CD14-positive monocyte (primary cell): ENCODE measurements at regions not wholly inside any gene's neighbourhood (a gene's known extent, or its start where the extent isn't known, plus 50 kb on each side); places are given as distances from the start of the nearest gene placed in this dataset.
A peak's percentile ranks its signal among the peaks of the same experiment; 100 is the strongest.

Experiments used
- DNase-seq, 3 donors: peaks; one replicate each; pipeline ENCODE4 v3.0.0-alpha.2; 2011 to 2022
- H2AFZ ChIP-seq: 2 replicates; pipeline ENCODE4 v1.6.0; 2012; ENCODE audit warnings: mild to moderate bottlenecking, low read depth, low read length, inconsistent platforms; ENCODE audit not compliant: insufficient read depth, poor library complexity, severe bottlenecking
- H3K27ac ChIP-seq, 2 donors: 1 replicate in 1 of 2; 2 replicates in 1 of 2; pipeline ENCODE4 v1.5.1; 2012 to 2013; ENCODE audit warnings: low read length in 2 of 2, control low read depth in 1 of 2, inconsistent platforms in 1 of 2, low read depth in 1 of 2, mild to moderate bottlenecking in 1 of 2
- H3K27me3 ChIP-seq, 2 donors: one replicate each; pipeline versions ENCODE4 v1.6.0 to v1.6.1; 2011 to 2013; ENCODE audit warnings: low read length in 2 of 2; ENCODE audit not compliant: control insufficient read depth in 2 of 2, insufficient read depth in 2 of 2
- H3K36me3 ChIP-seq, 2 donors: replicated peaks in 1 of 2; 1 replicate in 1 of 2; 2 replicates in 1 of 2; pipeline versions ENCODE4 v1.5.1 to v1.6.1; 2012 to 2013; ENCODE audit warnings: low read length in 2 of 2, control low read depth in 1 of 2, inconsistent platforms in 1 of 2, mild to moderate bottlenecking in 1 of 2; ENCODE audit not compliant: insufficient read depth in 2 of 2, control insufficient read depth in 1 of 2
- H3K4me1 ChIP-seq, 2 donors: 1 replicate in 1 of 2; 2 replicates in 1 of 2; pipeline versions ENCODE4 v1.5.1 to v1.6.1; 2012 to 2013; ENCODE audit warnings: low read length in 2 of 2, control low read depth in 1 of 2, inconsistent platforms in 1 of 2, mild to moderate bottlenecking in 1 of 2, moderate library complexity in 1 of 2; ENCODE audit not compliant: insufficient read depth in 2 of 2, control insufficient read depth in 1 of 2
- H3K4me2 ChIP-seq: replicated peaks from 2 replicates; pipeline ENCODE3; 2012; ENCODE audit warnings: low read length, moderate library complexity, mild to moderate bottlenecking; ENCODE audit not compliant: poor library complexity, severe bottlenecking; ENCODE audit errors: extremely low read depth
- H3K4me3 ChIP-seq, 3 experiments: fragments of 200-600 bp in 1 of 3; sonication (generic) in 1 of 3; replicated peaks in 1 of 3; 1 replicate in 2 of 3; 2 replicates in 1 of 3; pipeline ENCODE4 v1.5.1; 2011 to 2013; ENCODE audit warnings: low read length in 3 of 3, mild to moderate bottlenecking in 3 of 3, control low read depth in 2 of 3, low read depth in 2 of 3, inconsistent platforms in 1 of 3, moderate library complexity in 1 of 3
- H3K79me2 ChIP-seq: 2 replicates; pipeline ENCODE4 v1.6.0; 2012; ENCODE audit warnings: mild to moderate bottlenecking, control low read depth, inconsistent platforms, low read length, moderate library complexity; ENCODE audit not compliant: insufficient read depth
- H3K9ac ChIP-seq: 2 replicates; pipeline ENCODE4 v1.6.0; 2017; ENCODE audit warnings: low read length, mild to moderate bottlenecking; ENCODE audit not compliant: insufficient read depth, poor library complexity, severe bottlenecking
- H3K9me3 ChIP-seq, 2 donors: replicated peaks in 1 of 2; 1 replicate in 1 of 2; 2 replicates in 1 of 2; pipeline versions ENCODE4 v1.5.1 to v1.6.1; 2012 to 2013; ENCODE audit warnings: low read length in 2 of 2, control low read depth in 1 of 2; ENCODE audit not compliant: control insufficient read depth in 1 of 2, insufficient read depth in 1 of 2
- H4K20me1 ChIP-seq: 2 replicates; pipeline ENCODE4 v1.6.0; 2012; ENCODE audit warnings: mild to moderate bottlenecking, low read length, control low read depth, moderate library complexity; ENCODE audit not compliant: insufficient read depth
- H3K27ac Mint-ChIP-seq, 7 donors: one replicate each; pipeline ENCODE4 v1.8.0; 2020; ENCODE audit warnings: mild to moderate bottlenecking in 7 of 7, mixed read lengths in 7 of 7, moderate library complexity in 6 of 7, inconsistent platforms in 2 of 7
- H3K27me3 Mint-ChIP-seq, 3 donors: one replicate each; pipeline ENCODE4 v1.8.0; 2021 to 2022; ENCODE audit warnings: low read depth in 3 of 3, mild to moderate bottlenecking in 3 of 3, mixed read lengths in 3 of 3, moderate library complexity in 3 of 3, inconsistent platforms in 1 of 3
- H3K36me3 Mint-ChIP-seq, 2 donors: one replicate each; pipeline ENCODE4 v1.8.0; 2020; ENCODE audit warnings: mixed read lengths in 2 of 2, inconsistent platforms in 1 of 2, mild to moderate bottlenecking in 1 of 2
- H3K4me1 Mint-ChIP-seq: one replicate; pipeline ENCODE4 v1.8.0; 2020; ENCODE audit warnings: mild to moderate bottlenecking, mixed read lengths
- H3K4me3 Mint-ChIP-seq, 2 donors: one replicate each; pipeline ENCODE4 v1.8.0; 2020; ENCODE audit warnings: mild to moderate bottlenecking in 2 of 2, mixed read lengths in 2 of 2, moderate library complexity in 1 of 2
- H3K9me3 Mint-ChIP-seq, 7 donors: one replicate each; pipeline ENCODE4 v1.8.0; 2020 to 2022; ENCODE audit warnings: mixed read lengths in 7 of 7, mild to moderate bottlenecking in 6 of 7, moderate library complexity in 6 of 7, inconsistent platforms in 2 of 7
- WGBS: methylation state at CpG from one replicate; pipeline ENCODE4 v1.1.5; 2013; ENCODE audit warnings: missing lambda C conversion rate; ENCODE audit not compliant: insufficient coverage; 5-methylcytosine and 5-hydroxymethylcytosine counted together
- intact Hi-C, 2 donors: fragments of 100-400 bp; cut with micrococcal nuclease; formaldehyde crosslinking; loops; one replicate each; pipeline versions ENCODE4 v1.15.0 to v1.15.1; 2023
- TF ChIP-seq, protein P1 (sequence below): fragments of 200-600 bp; IDR thresholded peaks from one replicate; pipeline ENCODE4 v1.8.0; 2022; ENCODE audit warnings: antibody characterized with exemption, mild to moderate bottlenecking

DNA sequence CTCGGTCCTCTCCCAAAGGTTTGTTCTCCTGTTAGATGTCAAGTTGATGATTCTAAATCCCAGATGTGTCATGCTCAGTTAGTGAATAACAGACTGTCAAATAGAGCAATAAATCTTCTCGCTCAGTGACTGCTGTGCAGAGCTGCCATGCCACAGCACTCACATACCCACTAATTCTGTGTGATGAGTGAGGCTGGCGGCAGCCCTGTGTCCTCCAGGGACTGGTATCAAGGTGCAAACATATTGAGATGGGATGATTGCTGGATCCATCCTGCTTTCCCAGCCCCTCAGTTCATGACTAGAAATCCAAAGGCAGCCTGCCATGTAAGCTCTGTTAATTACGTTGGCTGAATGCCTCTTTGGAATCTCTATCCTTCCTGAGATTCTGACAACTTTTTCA, 103.9 kb downstream of the OLIG3 start:
- H3K9ac ChIP-seq = no peak overlapping the region
- peak overlapping the region; percentile 66 to 96 (median 86) for H3K27ac Mint-ChIP-seq
- peaks cover 54 to 62% of the 10 kb centered on the region in 2 donors for H3K4me1 ChIP-seq
- no peaks in the 10 kb centered on the region for H4K20me1 ChIP-seq
- peaks cover 0 to 5% of the 10 kb centered on the region in 2 donors for H3K36me3 Mint-ChIP-seq
- H3K79me2 ChIP-seq = no peaks in the 10 kb centered on the region
- DNase-seq = no peak
- TF ChIP-seq, protein P1, sequence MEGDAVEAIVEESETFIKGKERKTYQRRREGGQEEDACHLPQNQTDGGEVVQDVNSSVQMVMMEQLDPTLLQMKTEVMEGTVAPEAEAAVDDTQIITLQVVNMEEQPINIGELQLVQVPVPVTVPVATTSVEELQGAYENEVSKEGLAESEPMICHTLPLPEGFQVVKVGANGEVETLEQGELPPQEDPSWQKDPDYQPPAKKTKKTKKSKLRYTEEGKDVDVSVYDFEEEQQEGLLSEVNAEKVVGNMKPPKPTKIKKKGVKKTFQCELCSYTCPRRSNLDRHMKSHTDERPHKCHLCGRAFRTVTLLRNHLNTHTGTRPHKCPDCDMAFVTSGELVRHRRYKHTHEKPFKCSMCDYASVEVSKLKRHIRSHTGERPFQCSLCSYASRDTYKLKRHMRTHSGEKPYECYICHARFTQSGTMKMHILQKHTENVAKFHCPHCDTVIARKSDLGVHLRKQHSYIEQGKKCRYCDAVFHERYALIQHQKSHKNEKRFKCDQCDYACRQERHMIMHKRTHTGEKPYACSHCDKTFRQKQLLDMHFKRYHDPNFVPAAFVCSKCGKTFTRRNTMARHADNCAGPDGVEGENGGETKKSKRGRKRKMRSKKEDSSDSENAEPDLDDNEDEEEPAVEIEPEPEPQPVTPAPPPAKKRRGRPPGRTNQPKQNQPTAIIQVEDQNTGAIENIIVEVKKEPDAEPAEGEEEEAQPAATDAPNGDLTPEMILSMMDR = no peak
- intact Hi-C loops = no loop called here
- H3K4me3 Mint-ChIP-seq = no peak overlapping the region
- H2AFZ ChIP-seq = peak overlapping the region; percentile 20
- H3K27ac ChIP-seq = peak overlapping the region in 1 of 2 donors; percentile 80
- H3K27me3 Mint-ChIP-seq = peaks cover 0 to 9% (median 0%) of the 10 kb centered on the region in 3 donors
- no peaks in the 10 kb centered on the region for H3K9me3 ChIP-seq
- 100% methylated on average over 1 of the region's 4 CpGs for WGBS
- H3K4me3 ChIP-seq = no peak overlapping the region
- peaks cover 0 to 5% (median 2%) of the 10 kb centered on the region in 7 donors for H3K9me3 Mint-ChIP-seq
- peaks cover 54% of the 10 kb centered on the region for H3K4me1 Mint-ChIP-seq
- H3K36me3 ChIP-seq = no peaks in the 10 kb centered on the region
- H3K27me3 ChIP-seq = no peaks in the 10 kb centered on the region
- H3K4me2 ChIP-seq = no peak overlapping the region

GRCh38 chr6:137389150-137389704, 105.0 kb downstream of the OLIG3 start:
- 0% methylated on average over 5 of the region's 6 CpGs for WGBS
- H4K20me1 ChIP-seq = no peaks in the 10 kb centered on the region
- intact Hi-C loops = no loop called here
- H3K9ac ChIP-seq = no peak overlapping the region
- H3K4me3 ChIP-seq = peak overlapping the region in 1 of 3 experiments; percentile 41
- TF ChIP-seq, protein P1 = no peak
- H3K27me3 Mint-ChIP-seq = peaks cover 0 to 9% (median 0%) of the 10 kb centered on the region in 3 donors
- no peaks in the 10 kb centered on the region for H3K79me2 ChIP-seq
- no peaks in the 10 kb centered on the region for H3K9me3 ChIP-seq
- H3K4me1 Mint-ChIP-seq = peaks cover 54% of the 10 kb centered on the region
- no peaks in the 10 kb centered on the region for H3K27me3 ChIP-seq
- H3K36me3 Mint-ChIP-seq = peaks cover 0 to 5% of the 10 kb centered on the region in 2 donors
- peaks cover 0 to 3% (median 0%) of the 10 kb centered on the region in 7 donors for H3K9me3 Mint-ChIP-seq
- DNase-seq = peak; percentile 83 to 93 (median 93)
- no peak overlapping the region for H2AFZ ChIP-seq
- H3K4me2 ChIP-seq = peak overlapping the region; percentile 52
- peak overlapping the region; percentile 66 to 80 for H3K27ac ChIP-seq
- peaks cover 54 to 62% of the 10 kb centered on the region in 2 donors for H3K4me1 ChIP-seq
- peak overlapping the region; percentile 7 to 84 for H3K4me3 Mint-ChIP-seq
- H3K36me3 ChIP-seq = no peaks in the 10 kb centered on the region
- H3K27ac Mint-ChIP-seq = peak overlapping the region; percentile 77 to 96 (median 86)
